GM18498 (cell line): ENCODE measurements at regions not wholly inside any gene's neighbourhood (a gene's known extent, or its start where the extent isn't known, plus 50 kb on each side); places are given as distances from the start of the nearest gene placed in this dataset.

Experiments
- ATAC-seq: cut with Tn5 transposase; IDR thresholded peaks from one replicate; pipeline ENCODE4 v1.9.1; 2021; ENCODE audit warnings: mild to moderate bottlenecking, moderate library complexity; ENCODE audit not compliant: unreplicated experiment

- no peak for ATAC-seq
These were observed 146.8 kb downstream of the FAM43A start for GRCh38 chr3:194832346-194833104.

GRCh38 chr3:194833114-194833910 is 147.6 kb downstream of the FAM43A start:
- no peak for ATAC-seq

- ATAC-seq: no peak
These were observed 151.0 kb downstream of the FAM43A start for GRCh38 chr3:194836661-194837060.

GRCh38 chr3:194837457-194838127 is 151.9 kb downstream of the FAM43A start:
- no peak for ATAC-seq

GRCh38 chr3:194838236-194838635 is 152.6 kb downstream of the FAM43A start:
- no peak for ATAC-seq

- no peak for ATAC-seq
These were observed 155.2 kb downstream of the FAM43A start for GRCh38 chr3:194840661-194841514.

GRCh38 chr3:194841515-194841841 is 155.8 kb downstream of the FAM43A start:
- ATAC-seq: no peak

- no peak for ATAC-seq
These were observed 157.9 kb downstream of the FAM43A start for GRCh38 chr3:194843556-194843955.

GRCh38 chr3:194844046-194844445 is 158.4 kb downstream of the FAM43A start:
- no peak for ATAC-seq

GRCh38 chr3:194849166-194849875 is 163.6 kb downstream of the FAM43A start:
- ATAC-seq: no peak

- no peak for ATAC-seq
These were observed 165.6 kb downstream of the FAM43A start for GRCh38 chr3:194851254-194851653.

GRCh38 chr3:194851941-194852340 is 166.3 kb downstream of the FAM43A start:
- no peak for ATAC-seq

- ATAC-seq: no peak
These were observed 166.7 kb downstream of the FAM43A start for GRCh38 chr3:194852345-194852744.

GRCh38 chr3:194852831-194853508 is 167.3 kb downstream of the FAM43A start:
- no peak for ATAC-seq

- ATAC-seq: no peak
These were observed 168.5 kb downstream of the FAM43A start for GRCh38 chr3:194854206-194854605.

GRCh38 chr3:194854659-194855390 is 169.1 kb downstream of the FAM43A start:
- no peak for ATAC-seq

GRCh38 chr3:194856296-194856695 is 170.6 kb downstream of the FAM43A start:
- no peak for ATAC-seq

GRCh38 chr3:194857469-194858113 is 171.9 kb downstream of the FAM43A start:
- no peak for ATAC-seq
